Upper lobe of left lung (tissue), 4 donors: ENCODE measurements at regions not wholly inside any gene's neighbourhood (a gene's known extent, or its start where the extent isn't known, plus 50 kb on each side); places are given as distances from the start of the nearest gene placed in this dataset.

Experiments
- CTCF ChIP-seq, 6 experiments: fragments of 450-650 bp in 4 of 6; fragments of 200-600 bp in 2 of 6; sonication (generic) in 2 of 6; IDR thresholded peaks; one replicate each; pipeline ENCODE4 v1.5.1; 2016 to 2019; ENCODE audit warnings: antibody characterized with exemption in 6 of 6
- EP300 ChIP-seq, 4 donors: sonication (generic); formaldehyde crosslinking; IDR thresholded peaks; one replicate each; pipeline ENCODE4 v1.5.1; 2017; ENCODE audit warnings: antibody characterized with exemption in 4 of 4, control low read depth in 2 of 4
- POLR2A ChIP-seq, 4 donors: fragments of 450-650 bp; IDR thresholded peaks; one replicate each; pipeline ENCODE4 v1.5.1; 2016 to 2017; ENCODE audit warnings: antibody characterized with exemption in 4 of 4, mild to moderate bottlenecking in 2 of 4
- POLR2AphosphoS5 ChIP-seq, 2 donors: sonication (generic); formaldehyde crosslinking; IDR thresholded peaks; one replicate each; pipeline ENCODE4 v1.5.1; 2017; ENCODE audit warnings: antibody characterized with exemption in 2 of 2

- TF ChIP-seq CTCF (IDR thresholded peaks at IDR 0.05) (no peak), POLR2A (IDR thresholded peaks at IDR 0.05) (no peak), EP300 (IDR thresholded peaks at IDR 0.05) (no peak), POLR2AphosphoS5 (IDR thresholded peaks at IDR 0.05) (no peak)
Observed at GRCh38 chr6:138034229-138034628, 73.0 kb downstream of the PERP start.
